Keratinocyte (primary cell): ENCODE measurements at regions not wholly inside any gene's neighbourhood (a gene's known extent, or its start where the extent isn't known, plus 50 kb on each side); places are given as distances from the start of the nearest gene placed in this dataset.

Experiments
- DNase-seq: peaks from one replicate; pipeline ENCODE4 v3.0.0-alpha.2; 2011; ENCODE audit warnings: low read depth, missing footprints, low spot score
- FAIRE-seq: peaks from 2 replicates; lab custom pipeline; 2011; peaks lifted over from hg19 to GRCh38; lab: Jason Lieb, UNC
- H2AFZ ChIP-seq: 2 replicates; pipeline ENCODE4 v1.6.0; 2012; ENCODE audit warnings: low read length, control low read depth, inconsistent platforms; ENCODE audit not compliant: control insufficient read depth
- H3K27ac ChIP-seq: 2 replicates; pipeline ENCODE4 v1.5.1; 2011; ENCODE audit warnings: low read length; ENCODE audit not compliant: control insufficient read depth, insufficient read depth
- H3K27me3 ChIP-seq: 3 replicates; pipeline ENCODE4 v1.6.0; 2011; ENCODE audit warnings: low read length; ENCODE audit not compliant: control insufficient read depth, insufficient read depth; ENCODE audit errors: extremely low read depth
- H3K36me3 ChIP-seq, 2 experiments: 2 replicates in 1 of 2; 3 replicates in 1 of 2; pipeline ENCODE4 v1.5.1; 2011; ENCODE audit warnings: low read length in 2 of 2, mild to moderate bottlenecking in 1 of 2; ENCODE audit not compliant: control insufficient read depth in 2 of 2, insufficient read depth in 2 of 2; ENCODE audit errors: extremely low read depth in 1 of 2
- H3K4me1 ChIP-seq: 3 replicates; pipeline ENCODE4 v1.5.1; 2011; ENCODE audit warnings: low read length; ENCODE audit not compliant: control insufficient read depth, insufficient read depth; ENCODE audit errors: extremely low read depth
- H3K4me2 ChIP-seq: 3 replicates; pipeline ENCODE4 v1.6.0; 2011; ENCODE audit warnings: low read depth, low read length; ENCODE audit not compliant: control insufficient read depth, insufficient read depth; ENCODE audit errors: extremely low read depth
- H3K4me3 ChIP-seq, 3 experiments: fragments of 200-600 bp in 1 of 3; sonication (generic) in 1 of 3; 2 replicates in 2 of 3; 3 replicates in 1 of 3; pipeline ENCODE4 v1.5.1; 2011 to 2016; ENCODE audit warnings: low read length in 3 of 3, mild to moderate bottlenecking in 3 of 3, control low read depth in 2 of 3, inconsistent platforms in 1 of 3, low read depth in 1 of 3, mixed read lengths in 1 of 3, mixed run types in 1 of 3, moderate library complexity in 1 of 3; ENCODE audit not compliant: control insufficient read depth in 2 of 3, insufficient read depth in 2 of 3; ENCODE audit errors: extremely low read depth in 1 of 3
- H3K79me2 ChIP-seq: 2 replicates; pipeline ENCODE4 v1.6.0; 2012; ENCODE audit warnings: low read length; ENCODE audit not compliant: control insufficient read depth, insufficient read depth
- H3K9ac ChIP-seq: 3 replicates; pipeline ENCODE4 v1.6.0; 2011; ENCODE audit warnings: low read length; ENCODE audit not compliant: control insufficient read depth, insufficient read depth; ENCODE audit errors: extremely low read depth
- H3K9me1 ChIP-seq: 3 replicates; pipeline ENCODE4 v1.6.0; 2011; ENCODE audit warnings: low read length; ENCODE audit not compliant: control insufficient read depth, insufficient read depth; ENCODE audit errors: extremely low read depth
- H3K9me3 ChIP-seq: 2 replicates; pipeline ENCODE4 v1.5.1; 2012; ENCODE audit warnings: low read depth, low read length; ENCODE audit not compliant: control insufficient read depth
- H4K20me1 ChIP-seq: 3 replicates; pipeline ENCODE4 v1.6.0; 2011; ENCODE audit warnings: low read length; ENCODE audit not compliant: control insufficient read depth, insufficient read depth; ENCODE audit errors: extremely low read depth
- EZH2 ChIP-seq: IDR thresholded peaks from one replicate; pipeline ENCODE4 v1.6.1; 2012; ENCODE audit warnings: inconsistent platforms, mild to moderate bottlenecking, low read length, moderate library complexity
- dilution Hi-C: fragments of 300-500 bp; cut with MboI; formaldehyde crosslinking; loops from one replicate; pipeline ENCODE4 v1.7.0; 2020; ENCODE audit warnings: low sequenced_read_pairs; ENCODE audit not compliant: extremely low pct_ligation_motif_present
- TF ChIP-seq, protein P1 (sequence below), 3 experiments: IDR thresholded peaks in 1 of 3; conservative IDR thresholded peaks in 1 of 3; optimal IDR thresholded peaks in 1 of 3; 2 replicates in 2 of 3; 3 replicates in 1 of 3; pipeline versions ENCODE3 to v1.5.1; 2011; ENCODE audit warnings: low read length in 3 of 3, mild to moderate bottlenecking in 3 of 3, moderate library complexity in 2 of 3, control low read depth in 1 of 3, inconsistent platforms in 1 of 3; ENCODE audit not compliant: insufficient read depth in 2 of 3; ENCODE audit errors: extremely low read depth in 1 of 3

DNA sequence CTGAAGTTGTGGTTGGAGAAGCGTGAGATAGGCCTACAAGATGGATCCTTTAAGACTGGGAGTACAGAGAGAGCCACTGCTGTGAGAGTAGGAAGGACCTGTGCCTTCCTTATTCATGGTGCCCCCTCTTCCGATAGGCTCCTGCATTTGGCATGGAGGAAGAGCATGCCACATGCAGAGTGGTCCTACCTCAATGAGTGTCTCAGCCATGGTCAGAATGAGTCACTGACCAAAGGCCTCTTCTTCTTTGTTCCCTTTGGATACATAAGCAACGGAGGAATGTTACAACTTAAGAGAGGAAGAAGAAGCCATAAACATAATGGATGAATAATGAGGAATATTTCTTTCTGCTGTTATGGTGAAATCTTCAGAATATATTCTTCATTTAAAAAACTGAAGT lies 681.2 kb upstream of the GRM7 start:
- dilution Hi-C loops: no loop called here

DNA sequence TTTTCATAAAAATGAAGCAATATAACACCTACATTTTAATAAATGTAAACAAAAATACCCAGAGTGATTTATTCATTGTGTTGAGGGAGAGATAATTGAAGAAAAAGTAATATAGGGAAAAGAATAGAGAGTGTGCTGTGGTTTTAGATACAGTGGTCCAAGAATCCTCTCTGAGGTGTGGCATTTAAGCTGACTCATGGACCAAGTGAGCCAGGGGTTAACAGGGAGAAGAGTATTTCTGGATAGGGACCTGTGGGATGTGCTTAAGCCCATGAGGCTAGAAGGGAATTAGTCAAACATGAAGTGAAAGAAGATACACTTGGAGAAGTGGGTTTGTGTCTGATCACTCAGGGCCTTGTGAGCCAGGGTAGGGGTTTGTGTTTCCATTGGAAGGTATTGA lies 680.7 kb upstream of the GRM7 start:
- Histone ChIP-seq H3K79me2 (no peaks in the 10 kb centered on the region), H3K9me1 (no peaks in the 10 kb centered on the region), H3K27me3 (no peaks in the 10 kb centered on the region), H4K20me1 (no peaks in the 10 kb centered on the region), H3K4me2 (no peak overlapping the region), H3K9ac (no peak overlapping the region), H3K4me1 (no peaks in the 10 kb centered on the region), H3K36me3 (no peaks in the 10 kb centered on the region), H3K9me3 (no peaks in the 10 kb centered on the region), H3K27ac (no peak overlapping the region), H2AFZ (no peak overlapping the region), H3K4me3 (no peak overlapping the region)
- no peak for FAIRE-seq
- DNase-seq: no peak
- TF ChIP-seq, protein P1, sequence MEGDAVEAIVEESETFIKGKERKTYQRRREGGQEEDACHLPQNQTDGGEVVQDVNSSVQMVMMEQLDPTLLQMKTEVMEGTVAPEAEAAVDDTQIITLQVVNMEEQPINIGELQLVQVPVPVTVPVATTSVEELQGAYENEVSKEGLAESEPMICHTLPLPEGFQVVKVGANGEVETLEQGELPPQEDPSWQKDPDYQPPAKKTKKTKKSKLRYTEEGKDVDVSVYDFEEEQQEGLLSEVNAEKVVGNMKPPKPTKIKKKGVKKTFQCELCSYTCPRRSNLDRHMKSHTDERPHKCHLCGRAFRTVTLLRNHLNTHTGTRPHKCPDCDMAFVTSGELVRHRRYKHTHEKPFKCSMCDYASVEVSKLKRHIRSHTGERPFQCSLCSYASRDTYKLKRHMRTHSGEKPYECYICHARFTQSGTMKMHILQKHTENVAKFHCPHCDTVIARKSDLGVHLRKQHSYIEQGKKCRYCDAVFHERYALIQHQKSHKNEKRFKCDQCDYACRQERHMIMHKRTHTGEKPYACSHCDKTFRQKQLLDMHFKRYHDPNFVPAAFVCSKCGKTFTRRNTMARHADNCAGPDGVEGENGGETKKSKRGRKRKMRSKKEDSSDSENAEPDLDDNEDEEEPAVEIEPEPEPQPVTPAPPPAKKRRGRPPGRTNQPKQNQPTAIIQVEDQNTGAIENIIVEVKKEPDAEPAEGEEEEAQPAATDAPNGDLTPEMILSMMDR (optimal IDR thresholded peaks at IDR 0.05 in 1 of 3, IDR thresholded peaks at IDR 0.05 in 1 of 3, conservative IDR thresholded peaks at IDR 0.05 in 1 of 3; ENCODE audit: extremely low read depth in 1 of 3, insufficient read depth in 2 of 3, low read length in 3 of 3): no peak
- TF ChIP-seq EZH2: no peak
- dilution Hi-C loops: no loop called here

More for the DNA sequence above, 681.2 kb upstream of the GRM7 start:
- TF ChIP-seq EZH2: no peak
- no peaks in the 10 kb centered on the region for H3K9me3 ChIP-seq
- H3K9ac ChIP-seq: no peak overlapping the region
- DNase-seq (no peak), FAIRE-seq (no peak)
- no peaks in the 10 kb centered on the region for H3K9me1 ChIP-seq
- H3K27ac ChIP-seq: no peak overlapping the region
- H3K36me3 ChIP-seq: no peaks in the 10 kb centered on the region
- no peak overlapping the region for H3K4me3 ChIP-seq
- H3K79me2 ChIP-seq: no peaks in the 10 kb centered on the region
- H4K20me1 ChIP-seq: no peaks in the 10 kb centered on the region
- no peak overlapping the region for H3K4me2 ChIP-seq
- H2AFZ ChIP-seq: no peak overlapping the region
- no peaks in the 10 kb centered on the region for H3K4me1 ChIP-seq
- H3K27me3 ChIP-seq: no peaks in the 10 kb centered on the region

DNA sequence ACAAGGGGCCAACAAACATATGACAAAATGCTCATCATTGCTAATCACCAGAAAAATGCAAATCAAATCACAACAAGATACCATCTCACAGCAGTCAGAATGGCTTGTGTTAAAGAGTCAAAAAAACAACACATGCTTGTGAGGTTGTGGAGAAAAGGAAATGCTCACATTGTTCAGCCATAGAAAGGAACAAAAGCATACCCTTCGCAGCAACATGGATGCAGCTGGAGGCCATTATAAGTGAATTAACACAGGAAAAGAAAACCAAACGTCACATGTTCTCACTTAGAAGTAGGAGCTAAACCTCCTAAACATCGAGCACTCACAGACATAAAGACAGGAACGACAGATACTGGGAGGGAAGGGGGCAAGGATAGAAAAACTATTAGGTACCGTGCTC lies 678.4 kb upstream of the GRM7 start:
- dilution Hi-C loops: no loop called here
- DNase-seq (no peak), FAIRE-seq (no peak)
- H3K9me1 ChIP-seq: no peaks in the 10 kb centered on the region
- no peak overlapping the region for H3K27ac ChIP-seq
- no peaks in the 10 kb centered on the region for H3K27me3 ChIP-seq
- H4K20me1 ChIP-seq: no peaks in the 10 kb centered on the region
- H3K4me2 ChIP-seq: no peak overlapping the region
- no peaks in the 10 kb centered on the region for H3K4me1 ChIP-seq
- H3K9ac ChIP-seq: no peak overlapping the region
- H3K4me3 ChIP-seq: no peak overlapping the region
- TF ChIP-seq, protein P1 (optimal IDR thresholded peaks at IDR 0.05 in 1 of 3, IDR thresholded peaks at IDR 0.05 in 1 of 3, conservative IDR thresholded peaks at IDR 0.05 in 1 of 3; ENCODE audit: extremely low read depth in 1 of 3, insufficient read depth in 2 of 3, low read length in 3 of 3): no peak
- TF ChIP-seq EZH2: no peak
- H3K79me2 ChIP-seq: no peaks in the 10 kb centered on the region
- H3K36me3 ChIP-seq: no peaks in the 10 kb centered on the region
- no peaks in the 10 kb centered on the region for H3K9me3 ChIP-seq
- no peak overlapping the region for H2AFZ ChIP-seq
